GM18498 (cell line): ENCODE measurements at regions not wholly inside any gene's neighbourhood (a gene's known extent, or its start where the extent isn't known, plus 50 kb on each side); places are given as distances from the start of the nearest gene placed in this dataset.
"Not testable (repeated sequence)": the region's sequence is repeated elsewhere in the genome, so short reads cannot be mapped to it uniquely, and the experiment has no call there.

ENCODE experiments used
- ATAC-seq: cut with Tn5 transposase; IDR thresholded peaks from one replicate; pipeline ENCODE4 v1.9.1; 2021; ENCODE audit warnings: mild to moderate bottlenecking, moderate library complexity; ENCODE audit not compliant: unreplicated experiment

DNA sequence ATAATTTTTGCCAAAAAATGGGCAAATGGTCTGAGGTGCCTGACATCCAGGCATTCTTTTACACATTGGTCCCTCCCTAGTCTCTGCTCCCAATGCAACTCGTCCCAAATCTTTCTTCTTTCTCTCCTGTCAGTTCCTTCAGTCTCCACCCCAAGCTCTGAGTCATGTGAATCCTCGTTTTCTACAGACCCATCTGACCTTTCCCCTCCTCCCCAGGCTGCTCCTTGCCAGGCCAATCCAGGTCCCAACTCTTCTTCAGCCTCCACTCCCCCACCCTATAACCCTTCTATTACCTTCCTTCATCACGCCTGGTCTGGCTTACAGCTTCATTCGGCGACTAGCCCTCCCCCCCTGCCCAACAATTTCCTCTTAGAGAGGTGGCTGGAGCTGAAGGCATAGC, 55.3 kb downstream of the BBS10 start:
- ATAC-seq, result not testable (repeated sequence)

- not testable (repeated sequence) for ATAC-seq
These were observed 55.9 kb downstream of the BBS10 start for GRCh38 chr12:76292305-76292704.

- ATAC-seq, result no peak
These were observed 57.0 kb downstream of the BBS10 start for GRCh38 chr12:76290963-76291859.

- no peak for ATAC-seq
These were observed 60.0 kb downstream of the BBS10 start for GRCh38 chr12:76288218-76288617.

- no peak for ATAC-seq
These were observed 63.1 kb downstream of the BBS10 start for GRCh38 chr12:76284816-76285750.

DNA sequence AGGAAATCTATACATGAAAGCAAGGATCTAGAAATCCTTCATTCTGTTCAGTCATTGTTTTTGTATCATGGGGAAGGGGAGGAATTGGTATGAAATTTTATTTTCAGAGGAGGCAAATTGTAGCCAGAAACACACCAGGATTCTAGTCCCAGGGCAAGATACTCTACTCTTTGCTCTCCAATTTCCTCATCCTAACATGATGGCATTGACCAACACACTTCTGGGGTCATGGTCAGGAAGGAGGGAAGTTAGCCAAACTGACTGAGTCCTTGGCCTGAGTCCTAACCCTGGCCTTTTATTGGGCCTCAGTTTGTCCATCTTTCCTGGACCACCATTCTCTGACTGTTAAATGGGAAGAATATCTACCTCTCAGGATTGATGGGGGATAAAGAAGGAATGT, 65.5 kb downstream of the BBS10 start:
- ATAC-seq, result no peak

GRCh38 chr12:76277480-76277879, 70.7 kb downstream of the BBS10 start:
- ATAC-seq, result no peak

DNA sequence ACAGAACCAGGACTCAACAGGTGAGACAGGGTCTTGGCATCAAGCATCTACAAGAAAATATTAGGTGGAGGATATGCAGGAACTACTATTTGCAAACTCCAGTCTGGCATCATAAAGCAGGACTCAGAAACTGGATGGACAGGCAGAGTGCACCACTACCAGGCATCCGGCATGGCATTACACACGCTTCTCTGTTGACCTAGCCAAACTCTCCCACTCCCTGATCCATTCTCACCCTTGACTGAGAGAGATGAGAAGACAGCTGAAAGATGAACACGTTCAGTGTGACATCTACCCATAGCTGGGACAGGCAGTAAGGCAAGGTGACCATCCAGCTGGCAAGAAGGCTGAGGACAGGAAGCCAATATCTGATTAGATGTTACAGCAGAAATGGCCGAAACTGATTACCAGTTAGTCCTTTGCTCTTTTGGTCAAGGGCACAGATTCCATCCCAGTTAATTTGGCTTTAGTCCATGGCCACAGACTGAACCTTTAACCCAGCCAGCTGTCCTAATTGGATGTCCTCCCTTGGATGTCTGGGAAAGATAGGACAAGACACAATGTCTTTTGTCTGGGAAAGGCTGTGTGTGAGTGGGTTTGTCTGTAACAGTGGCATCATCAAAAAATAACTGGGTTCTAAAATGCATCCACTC, 71.6 kb downstream of the BBS10 start:
- ATAC-seq, result no peak

DNA sequence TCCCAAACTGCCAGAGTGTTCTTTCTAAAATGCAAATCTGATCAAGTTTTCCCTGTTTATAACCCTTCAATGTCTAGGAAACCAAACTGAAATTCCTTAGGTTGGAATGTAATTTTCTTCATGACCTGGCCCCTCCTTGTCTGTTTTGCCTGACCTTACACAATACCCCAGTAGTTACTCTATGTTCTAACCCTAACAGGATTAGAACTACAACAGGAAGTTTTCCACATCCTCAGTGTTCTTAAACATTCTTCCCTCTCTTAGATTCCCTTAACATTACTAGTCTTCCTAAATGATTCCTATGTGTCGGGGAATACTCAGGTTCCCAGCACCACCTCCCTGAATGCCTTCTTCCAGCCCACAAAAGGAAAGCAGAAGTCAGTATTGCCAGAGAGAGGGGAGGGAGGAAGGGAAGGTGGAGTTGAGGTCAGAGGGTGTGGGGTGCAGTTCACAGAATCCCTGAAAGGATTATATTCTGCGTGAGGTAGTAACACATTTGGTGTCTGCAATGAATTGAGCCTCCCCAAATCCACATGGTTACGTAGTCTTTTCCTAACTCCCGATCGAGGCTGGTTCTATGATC, 72.6 kb downstream of the BBS10 start:
- no peak for ATAC-seq

DNA sequence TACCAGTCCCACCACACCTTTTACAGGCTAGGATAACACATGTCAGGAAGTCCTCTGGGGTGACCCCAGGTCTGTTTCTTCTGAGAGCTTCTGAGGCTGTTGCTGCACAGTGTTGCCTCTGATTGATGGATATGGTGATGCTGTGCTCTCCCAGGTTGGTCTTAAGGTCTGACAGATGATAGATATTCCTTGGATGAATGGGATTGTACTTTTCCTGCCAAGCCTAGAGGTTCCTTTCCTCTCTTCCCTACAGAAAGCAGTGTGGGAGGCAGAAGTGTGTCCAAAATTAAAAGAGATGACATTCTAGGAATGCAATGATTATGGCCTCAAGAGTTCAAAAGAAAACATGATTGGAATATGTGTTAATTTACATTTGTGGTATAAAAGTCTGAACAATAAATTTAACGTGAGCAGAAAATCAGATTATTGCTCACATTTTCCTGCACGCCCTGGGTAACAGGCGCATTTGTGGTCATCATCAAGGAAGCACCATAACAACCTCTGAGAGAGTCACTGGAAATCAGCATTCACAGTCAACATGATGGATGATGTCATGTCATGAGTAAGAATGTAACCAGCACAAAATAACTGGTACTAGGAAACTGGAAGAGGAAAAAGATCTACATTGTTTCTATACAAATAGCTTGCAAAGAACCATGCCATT, 73.7 kb downstream of the BBS10 start:
- no peak for ATAC-seq

DNA sequence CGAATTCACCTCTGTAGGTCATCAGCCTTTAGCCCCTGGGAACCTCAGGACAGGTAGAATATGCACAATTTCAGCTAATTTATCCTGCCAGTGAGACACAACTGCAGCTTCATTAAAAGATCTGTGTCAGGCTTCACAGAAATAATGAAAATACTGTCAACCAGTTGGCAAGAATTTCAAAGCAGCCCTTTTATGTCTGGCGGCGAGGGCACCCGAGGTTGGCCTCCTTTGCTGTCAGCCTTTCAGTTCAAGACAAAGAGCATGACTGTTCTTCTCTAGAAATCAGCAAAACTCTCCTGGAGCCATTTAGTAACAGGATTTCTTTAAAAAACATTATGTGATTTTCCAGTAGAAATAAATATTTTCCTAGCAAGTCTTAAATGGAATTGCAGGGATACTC, 75.9 kb downstream of the BBS10 start:
- ATAC-seq, result no peak

- no peak for ATAC-seq
These were observed 77.4 kb downstream of the BBS10 start for GRCh38 chr12:76270657-76271358.

- ATAC-seq, result no peak
These were observed 79.9 kb downstream of the BBS10 start for GRCh38 chr12:76268267-76268666.

- no peak for ATAC-seq
These were observed 81.4 kb downstream of the BBS10 start for GRCh38 chr12:76266797-76267196.

GRCh38 chr12:76265424-76266180, 82.6 kb downstream of the BBS10 start:
- ATAC-seq, result no peak

GRCh38 chr12:76264611-76265012, 83.6 kb downstream of the BBS10 start:
- ATAC-seq, result no peak

GRCh38 chr12:76263696-76264095, 84.5 kb downstream of the BBS10 start:
- no peak for ATAC-seq

DNA sequence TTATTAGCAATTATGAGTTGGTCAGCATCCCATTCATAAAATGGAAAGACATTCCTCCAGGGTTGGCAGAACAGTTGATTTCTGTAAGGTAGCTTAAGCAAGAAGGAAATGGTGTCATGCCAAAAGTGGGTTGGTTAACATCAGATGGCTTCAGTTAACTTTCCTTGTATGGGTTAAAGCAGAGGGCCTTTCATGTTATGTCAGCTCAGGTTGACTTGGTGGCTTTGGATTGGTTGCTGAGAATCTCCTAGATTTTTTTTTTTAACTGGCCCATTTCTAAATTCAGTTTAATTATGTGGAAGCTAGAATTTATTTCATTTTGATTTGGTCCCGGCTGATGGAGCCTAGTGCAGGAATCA, 87.8 kb downstream of the BBS10 start:
- ATAC-seq, result no peak
